ENCODE measurements at regions not wholly inside any gene's neighbourhood (a gene's known extent, or its start where the extent isn't known, plus 50 kb on each side); places are given as distances from the start of the nearest gene placed in this dataset.

DNA sequence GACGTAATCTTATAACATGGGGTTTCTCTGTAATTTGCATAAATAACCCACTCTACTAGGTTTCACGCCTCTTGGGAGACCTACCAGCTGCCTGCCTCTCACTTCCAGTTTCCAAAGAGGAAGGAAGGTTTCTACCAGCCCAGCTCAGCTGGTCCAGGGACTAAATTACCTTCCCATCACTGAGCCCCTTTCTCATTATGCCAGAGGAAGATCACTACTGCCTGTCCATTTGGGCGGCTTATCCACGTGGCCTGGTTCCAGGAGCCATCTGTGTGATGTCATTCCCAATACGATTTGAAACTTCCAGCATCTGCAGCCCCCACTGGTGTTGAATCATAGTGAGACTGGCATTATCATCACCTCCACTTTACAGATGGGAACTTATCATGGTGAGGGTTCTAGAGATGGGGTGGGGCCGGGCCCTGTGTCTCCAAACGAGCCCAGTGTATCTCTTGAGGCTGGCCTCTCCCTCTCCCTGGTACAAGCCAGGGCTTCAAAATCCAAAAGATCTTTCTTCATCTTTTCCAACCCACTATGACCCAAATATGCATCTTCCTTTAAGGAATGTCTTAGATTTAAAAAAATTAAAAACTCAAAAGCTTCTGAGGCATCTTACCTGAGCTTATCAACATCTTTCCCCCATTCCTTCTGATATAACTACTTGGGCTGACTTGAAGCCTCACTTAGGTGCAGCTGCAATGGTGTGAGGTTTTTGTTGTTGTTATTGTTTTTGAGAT lies 140.8 kb downstream of the DDX1 start (continued):
- TF ChIP-seq CHD7 (IDR thresholded peaks at IDR 0.05; ENCODE audit: insufficient replicate concordance, low read length) (no peak), BRCA1 (IDR thresholded peaks at IDR 0.05; ENCODE audit: low read depth, low read length) (no peak), E2F6 (IDR thresholded peaks at IDR 0.05) (no peak), SRF (IDR thresholded peaks at IDR 0.05; ENCODE audit: low read depth, low read length) (no peak), POU5F1 (IDR thresholded peaks at IDR 0.05; ENCODE audit: low read depth, low read length) (no peak)
